ENCODE measurements at regions not wholly inside any gene's neighbourhood (a gene's known extent, or its start where the extent isn't known, plus 50 kb on each side); places are given as distances from the start of the nearest gene placed in this dataset.

DNA sequence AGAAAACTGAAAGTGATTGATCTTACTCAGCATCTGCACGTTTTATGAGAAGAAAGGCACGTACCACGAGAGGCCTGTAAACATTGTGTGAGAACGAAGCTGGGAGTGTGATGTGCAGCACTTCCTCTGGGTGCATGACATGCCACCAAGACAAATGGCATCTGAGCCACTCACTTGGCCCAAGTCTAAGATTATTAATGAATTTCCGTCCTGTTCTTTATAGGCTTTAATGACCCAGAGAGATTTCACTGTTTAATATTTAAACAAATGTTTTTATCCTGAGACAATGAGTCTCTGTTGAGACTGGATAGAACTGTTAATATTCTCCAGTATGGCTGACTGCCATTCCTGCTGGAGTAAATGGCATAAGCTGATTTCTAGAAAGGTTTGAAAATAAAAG, 172.6 kb upstream of the PHACTR1 start:
- Histone ChIP-seq H3K27ac (ENCODE audit: low read depth, low read length, poor library complexity, severe bottlenecking) (no peak overlapping the region), H3K4me1 (ENCODE audit: insufficient read depth, low read length, poor library complexity, severe bottlenecking) (no peaks in the 10 kb centered on the region), H3K4me2 (ENCODE audit: low read length) (no peak overlapping the region), H3K9me2 (ENCODE audit: insufficient read depth, low read length) (no peaks in the 10 kb centered on the region), H2AFZ (ENCODE audit: low read length) (no peak overlapping the region), H3K9me3 (ENCODE audit: low read length) (no peaks in the 10 kb centered on the region), H3K4me3 (ENCODE audit: low read depth, low read length, poor library complexity, severe bottlenecking) (no peak overlapping the region), H3K79me2 (ENCODE audit: insufficient read depth, low read depth, low read length) (no peaks in the 10 kb centered on the region), H4K20me1 (ENCODE audit: insufficient read depth, low read length) (no peaks in the 10 kb centered on the region), H3K36me3 (ENCODE audit: insufficient read depth, low read length) (no peaks in the 10 kb centered on the region)
- TF ChIP-seq, protein P1, sequence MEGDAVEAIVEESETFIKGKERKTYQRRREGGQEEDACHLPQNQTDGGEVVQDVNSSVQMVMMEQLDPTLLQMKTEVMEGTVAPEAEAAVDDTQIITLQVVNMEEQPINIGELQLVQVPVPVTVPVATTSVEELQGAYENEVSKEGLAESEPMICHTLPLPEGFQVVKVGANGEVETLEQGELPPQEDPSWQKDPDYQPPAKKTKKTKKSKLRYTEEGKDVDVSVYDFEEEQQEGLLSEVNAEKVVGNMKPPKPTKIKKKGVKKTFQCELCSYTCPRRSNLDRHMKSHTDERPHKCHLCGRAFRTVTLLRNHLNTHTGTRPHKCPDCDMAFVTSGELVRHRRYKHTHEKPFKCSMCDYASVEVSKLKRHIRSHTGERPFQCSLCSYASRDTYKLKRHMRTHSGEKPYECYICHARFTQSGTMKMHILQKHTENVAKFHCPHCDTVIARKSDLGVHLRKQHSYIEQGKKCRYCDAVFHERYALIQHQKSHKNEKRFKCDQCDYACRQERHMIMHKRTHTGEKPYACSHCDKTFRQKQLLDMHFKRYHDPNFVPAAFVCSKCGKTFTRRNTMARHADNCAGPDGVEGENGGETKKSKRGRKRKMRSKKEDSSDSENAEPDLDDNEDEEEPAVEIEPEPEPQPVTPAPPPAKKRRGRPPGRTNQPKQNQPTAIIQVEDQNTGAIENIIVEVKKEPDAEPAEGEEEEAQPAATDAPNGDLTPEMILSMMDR (conservative IDR thresholded peaks at IDR 0.05; ENCODE audit: low read length) = no peak
- TF ChIP-seq EZH2phosphoT487 (IDR thresholded peaks at IDR 0.05; ENCODE audit: borderline replicate concordance, low read depth, low read length) = no peak
- intact Hi-C loops (cut with micrococcal nuclease; ENCODE audit: unreplicated experiment) = no loop called here
- ChIA-PET CTCF (ENCODE audit: unreplicated experiment) (no interaction called here), POLR2A (no interaction called here)
- no TSS peak for BruUV-seq (replicated peaks)
- DNase-seq (ENCODE audit: low spot score) = no peak

DNA sequence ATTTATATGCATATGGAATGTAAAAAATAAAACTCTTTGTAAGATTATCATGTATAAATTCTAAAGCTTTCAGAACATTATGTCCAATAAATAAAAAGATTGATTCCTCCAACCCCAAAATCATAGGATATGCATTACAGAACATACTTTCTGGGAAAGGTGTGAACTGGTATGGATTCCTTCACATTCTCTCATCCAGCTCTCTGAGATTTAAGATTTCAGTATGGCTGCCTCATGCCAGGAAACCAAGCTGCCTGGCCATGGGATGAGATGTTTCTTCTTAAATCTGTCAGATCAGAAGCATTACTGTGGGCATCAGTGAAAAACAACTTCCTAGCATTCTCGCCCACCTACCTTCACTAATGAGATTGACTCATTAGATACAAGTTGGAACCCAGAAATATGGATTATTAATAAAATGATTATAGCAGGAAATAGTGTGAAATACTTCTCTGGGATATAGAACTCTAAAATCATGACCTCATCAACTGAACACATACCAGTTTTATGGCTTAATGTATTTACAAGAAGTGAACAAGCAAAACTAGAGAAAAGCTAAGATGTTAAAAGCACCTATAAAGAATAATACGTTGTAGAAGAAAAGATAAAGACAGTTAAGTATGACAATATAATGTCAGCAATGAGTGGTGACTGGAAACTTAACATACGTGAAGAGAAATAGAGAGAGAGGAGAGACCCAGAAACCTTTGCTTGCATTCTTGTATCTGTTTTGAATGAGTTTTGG, 171.6 kb upstream of the PHACTR1 start:
- no peak overlapping the region for H3K27ac ChIP-seq (ENCODE audit: low read depth, low read length, poor library complexity, severe bottlenecking)
- no peaks in the 10 kb centered on the region for H3K36me3 ChIP-seq (ENCODE audit: insufficient read depth, low read length)
- no peak overlapping the region for H3K4me3 ChIP-seq (ENCODE audit: low read depth, low read length, poor library complexity, severe bottlenecking)
- TF ChIP-seq, protein P1 (conservative IDR thresholded peaks at IDR 0.05; ENCODE audit: low read length) = no peak
- no peak for TF ChIP-seq EZH2phosphoT487 (IDR thresholded peaks at IDR 0.05; ENCODE audit: borderline replicate concordance, low read depth, low read length)
- H2AFZ ChIP-seq (ENCODE audit: low read length) = no peak overlapping the region
- DNase-seq (ENCODE audit: low spot score) = no peak
- H3K4me2 ChIP-seq (ENCODE audit: low read length) = no peak overlapping the region
- ChIA-PET POLR2A (interaction anchor here (0.7 kb wide), 1 partner anchor 14 kb away, joined by 3 read pairs; no protein-coding TSS in a partner anchor), CTCF (ENCODE audit: unreplicated experiment) (no interaction called here)
- H3K4me1 ChIP-seq (ENCODE audit: insufficient read depth, low read length, poor library complexity, severe bottlenecking) = no peaks in the 10 kb centered on the region
- no TSS peak for BruUV-seq (replicated peaks)
- H3K9me2 ChIP-seq (ENCODE audit: insufficient read depth, low read length) = no peaks in the 10 kb centered on the region
- H3K79me2 ChIP-seq (ENCODE audit: insufficient read depth, low read depth, low read length) = no peaks in the 10 kb centered on the region
- H4K20me1 ChIP-seq (ENCODE audit: insufficient read depth, low read length) = no peaks in the 10 kb centered on the region
- H3K9me3 ChIP-seq (ENCODE audit: low read length) = no peaks in the 10 kb centered on the region
- intact Hi-C loops (cut with micrococcal nuclease; ENCODE audit: unreplicated experiment) = no loop called here

DNA sequence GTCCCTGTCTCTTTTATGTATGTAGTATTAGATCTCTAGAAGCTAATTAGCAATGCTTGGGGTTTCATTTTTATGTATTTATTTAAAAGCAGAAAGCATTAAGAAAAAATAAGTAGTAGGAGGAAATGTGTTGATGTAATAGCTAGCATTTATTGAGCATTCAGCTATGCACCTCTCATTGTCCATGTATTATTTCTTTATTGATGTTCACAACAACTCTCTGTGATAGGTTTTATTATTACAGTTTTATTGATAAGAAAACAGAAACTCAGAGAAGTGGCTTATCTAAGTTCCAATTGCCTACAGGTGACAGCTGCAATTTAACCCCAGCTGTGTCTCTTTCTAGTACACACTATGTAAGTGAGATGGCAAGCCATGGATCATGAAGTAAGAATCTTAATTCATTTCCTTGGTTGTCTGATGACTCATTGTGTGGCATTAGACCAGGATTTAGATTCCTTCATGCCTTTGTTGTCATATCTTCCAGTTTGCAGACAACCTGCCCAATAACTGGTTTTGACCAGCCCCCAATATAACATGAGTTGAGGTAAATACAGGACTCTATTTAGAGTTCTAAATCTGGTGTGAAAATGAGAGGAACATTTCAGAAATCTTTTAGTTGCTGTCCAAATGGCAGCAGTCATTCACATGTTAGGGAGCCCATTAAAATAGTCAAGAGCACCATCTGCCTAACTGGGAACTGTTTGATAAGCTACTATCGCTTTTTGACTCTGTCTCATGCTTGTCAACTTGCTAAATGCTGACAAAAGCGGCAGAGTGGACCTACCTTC, 170.8 kb upstream of the PHACTR1 start:
- no peaks in the 10 kb centered on the region for H3K4me1 ChIP-seq (ENCODE audit: insufficient read depth, low read length, poor library complexity, severe bottlenecking)
- intact Hi-C loops (cut with micrococcal nuclease; ENCODE audit: unreplicated experiment) = no loop called here
- no peaks in the 10 kb centered on the region for H3K9me3 ChIP-seq (ENCODE audit: low read length)
- TF ChIP-seq EZH2phosphoT487 (IDR thresholded peaks at IDR 0.05; ENCODE audit: borderline replicate concordance, low read depth, low read length) = no peak
- no peaks in the 10 kb centered on the region for H3K9me2 ChIP-seq (ENCODE audit: insufficient read depth, low read length)
- CTCF ChIA-PET (ENCODE audit: unreplicated experiment) = no interaction called here
- H2AFZ ChIP-seq (ENCODE audit: low read length) = no peak overlapping the region
- no peaks in the 10 kb centered on the region for H3K79me2 ChIP-seq (ENCODE audit: insufficient read depth, low read depth, low read length)
- no peak overlapping the region for H3K4me2 ChIP-seq (ENCODE audit: low read length)
- H3K4me3 ChIP-seq (ENCODE audit: low read depth, low read length, poor library complexity, severe bottlenecking) = no peak overlapping the region
- BruUV-seq (replicated peaks) = no TSS peak
- DNase-seq (ENCODE audit: low spot score) = no peak
- H3K36me3 ChIP-seq (ENCODE audit: insufficient read depth, low read length) = no peaks in the 10 kb centered on the region
- no peaks in the 10 kb centered on the region for H4K20me1 ChIP-seq (ENCODE audit: insufficient read depth, low read length)
- H3K27ac ChIP-seq (ENCODE audit: low read depth, low read length, poor library complexity, severe bottlenecking) = no peak overlapping the region
- POLR2A ChIA-PET = interaction anchor here (0.7 kb wide), 1 partner anchor 15 kb away, joined by 3 read pairs; no protein-coding TSS in a partner anchor

All from OCI-LY7 (cell line).